Breast epithelium (tissue), 3 donors: ENCODE measurements at regions not wholly inside any gene's neighbourhood (a gene's known extent, or its start where the extent isn't known, plus 50 kb on each side); places are given as distances from the start of the nearest gene placed in this dataset.

Experiments
- CTCF ChIP-seq, 3 donors: fragments of 450-650 bp; IDR thresholded peaks; one replicate each; pipeline ENCODE4 v1.5.1; 2016 to 2017; ENCODE audit warnings: antibody characterized with exemption in 3 of 3, mild to moderate bottlenecking in 3 of 3, moderate library complexity in 3 of 3
- POLR2A ChIP-seq: fragments of 450-650 bp; IDR thresholded peaks from one replicate; pipeline ENCODE4 v1.6.1; 2016; ENCODE audit warnings: antibody characterized with exemption, mild to moderate bottlenecking, moderate library complexity

GRCh38 chr6:1554476-1555310 is 55.0 kb upstream of the FOXC1 start:
- TF ChIP-seq CTCF (IDR thresholded peaks at IDR 0.05), result peak; percentile 38 to 73 (median 65)
- no peak for TF ChIP-seq POLR2A
